Stimulated activated memory B cell treated with anti-CD40 and anti-IgM and Interleukin-4, amounts not matched to agents 10 μg/mL and 1 μg/mL and 100 μg/mL, for 72 hours (primary cell): ENCODE measurements at regions not wholly inside any gene's neighbourhood (a gene's known extent, or its start where the extent isn't known, plus 50 kb on each side); places are given as distances from the start of the nearest gene placed in this dataset.
A peak's percentile ranks its signal among the peaks of the same experiment; 100 is the strongest.
"Not testable (repeated sequence)": the region's sequence is repeated elsewhere in the genome, so short reads cannot be mapped to it uniquely, and the experiment has no call there.

Experiments used
- ATAC-seq: fragments of 150-1000 bp; cut with Tn5 transposase; 2 replicates; pipeline ENCODE4 v1.10.0; 2021
- H3K27ac Mint-ChIP-seq: one replicate; pipeline ENCODE4 v1.8.0; 2022; ENCODE audit warnings: mild to moderate bottlenecking, mixed read lengths
- H3K27me3 Mint-ChIP-seq: one replicate; pipeline ENCODE4 v1.8.0; 2022; ENCODE audit warnings: mixed read lengths
- H3K36me3 Mint-ChIP-seq: one replicate; pipeline ENCODE4 v1.8.0; 2022; ENCODE audit warnings: mixed read lengths
- H3K4me1 Mint-ChIP-seq: one replicate; pipeline ENCODE4 v1.8.0; 2022; ENCODE audit warnings: mixed read lengths
- H3K4me3 Mint-ChIP-seq: one replicate; pipeline ENCODE4 v1.8.0; 2022; ENCODE audit warnings: mild to moderate bottlenecking, moderate library complexity, mixed read lengths
- H3K9me3 Mint-ChIP-seq: one replicate; pipeline ENCODE4 v1.8.0; 2022; ENCODE audit warnings: mixed read lengths

DNA sequence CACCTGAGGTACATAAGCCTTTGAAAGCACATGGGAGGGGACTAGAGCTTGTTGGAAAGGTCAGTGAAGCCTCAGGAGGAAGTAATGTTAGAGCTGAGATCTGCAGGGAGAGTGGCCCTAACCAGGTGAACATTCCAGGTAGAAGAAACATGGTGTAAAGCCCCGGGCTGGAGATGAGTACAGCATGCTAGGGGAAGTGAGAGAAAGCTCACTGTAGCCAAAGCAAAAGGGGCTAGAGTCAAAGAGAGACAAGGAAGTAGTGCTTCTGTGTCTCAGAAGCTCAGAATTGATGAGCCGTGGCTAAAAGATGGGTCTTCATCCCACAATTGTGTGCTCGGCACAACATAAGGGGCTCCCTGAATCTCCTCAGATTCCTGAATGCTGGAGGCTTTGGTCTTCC is 481.8 kb downstream of the XYLT1 start:
- peak overlapping the region; percentile 28 for H3K27ac Mint-ChIP-seq
- peak; percentile 85 for ATAC-seq
- no peaks in the 10 kb centered on the region for H3K36me3 Mint-ChIP-seq
- H3K27me3 Mint-ChIP-seq, result no peaks in the 10 kb centered on the region
- H3K9me3 Mint-ChIP-seq, result peaks cover 3% of the 10 kb centered on the region
- peaks cover 40% of the 10 kb centered on the region for H3K4me1 Mint-ChIP-seq
- H3K4me3 Mint-ChIP-seq, result no peak overlapping the region

DNA sequence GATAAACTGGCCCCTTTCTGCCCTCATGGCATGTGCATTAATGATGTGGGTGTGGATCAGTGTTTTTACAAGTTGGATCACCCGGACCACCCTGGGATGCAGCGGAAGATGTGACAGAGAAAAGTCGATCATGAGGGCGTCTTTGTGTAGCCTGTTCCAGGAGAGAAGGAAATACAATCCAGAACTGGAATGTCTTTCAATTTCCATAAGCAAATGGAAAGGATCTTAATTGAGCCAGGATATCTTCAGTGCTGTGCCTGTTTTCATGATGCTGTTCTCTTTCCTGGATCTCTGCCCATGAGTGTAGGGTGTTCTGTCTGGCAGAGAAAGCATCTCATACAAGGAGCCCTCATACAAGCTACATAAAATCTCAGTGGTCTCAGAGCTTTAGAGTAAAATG is 481.4 kb downstream of the XYLT1 start:
- Mint-ChIP-seq H3K9me3 (peaks cover 3% of the 10 kb centered on the region), H3K27ac (peak overlapping the region; percentile 28)
- ATAC-seq, result no peak

DNA sequence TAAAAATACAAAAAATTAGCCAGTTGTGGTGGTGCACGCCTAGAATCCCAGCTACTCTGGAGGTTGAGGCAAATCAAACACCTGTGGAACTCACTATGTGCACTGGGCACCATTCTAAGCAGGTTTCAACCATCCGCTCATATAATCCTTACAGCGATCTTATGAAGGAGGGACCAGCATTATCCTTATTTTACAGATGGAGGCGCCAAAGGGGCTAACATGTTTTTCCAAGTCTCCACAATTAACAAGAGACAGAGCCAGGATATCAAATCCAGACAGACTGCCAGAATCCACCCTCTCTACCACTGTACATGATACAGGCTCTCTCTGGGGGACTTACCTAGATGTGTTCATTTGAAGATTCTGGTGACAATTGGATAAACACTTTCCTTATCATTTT is 479.0 kb downstream of the XYLT1 start:
- Mint-ChIP-seq H3K4me3 (no peak overlapping the region), H3K9me3 (no peaks in the 10 kb centered on the region), H3K4me1 (peaks cover 37% of the 10 kb centered on the region), H3K27ac (peak overlapping the region; percentile 37), H3K27me3 (no peaks in the 10 kb centered on the region), H3K36me3 (no peaks in the 10 kb centered on the region)
- ATAC-seq, result no peak

More for the DNA sequence above, 481.4 kb downstream of the XYLT1 start:
- Mint-ChIP-seq H3K4me1 (peaks cover 43% of the 10 kb centered on the region), H3K36me3 (no peaks in the 10 kb centered on the region), H3K27me3 (no peaks in the 10 kb centered on the region), H3K4me3 (no peak overlapping the region)

DNA sequence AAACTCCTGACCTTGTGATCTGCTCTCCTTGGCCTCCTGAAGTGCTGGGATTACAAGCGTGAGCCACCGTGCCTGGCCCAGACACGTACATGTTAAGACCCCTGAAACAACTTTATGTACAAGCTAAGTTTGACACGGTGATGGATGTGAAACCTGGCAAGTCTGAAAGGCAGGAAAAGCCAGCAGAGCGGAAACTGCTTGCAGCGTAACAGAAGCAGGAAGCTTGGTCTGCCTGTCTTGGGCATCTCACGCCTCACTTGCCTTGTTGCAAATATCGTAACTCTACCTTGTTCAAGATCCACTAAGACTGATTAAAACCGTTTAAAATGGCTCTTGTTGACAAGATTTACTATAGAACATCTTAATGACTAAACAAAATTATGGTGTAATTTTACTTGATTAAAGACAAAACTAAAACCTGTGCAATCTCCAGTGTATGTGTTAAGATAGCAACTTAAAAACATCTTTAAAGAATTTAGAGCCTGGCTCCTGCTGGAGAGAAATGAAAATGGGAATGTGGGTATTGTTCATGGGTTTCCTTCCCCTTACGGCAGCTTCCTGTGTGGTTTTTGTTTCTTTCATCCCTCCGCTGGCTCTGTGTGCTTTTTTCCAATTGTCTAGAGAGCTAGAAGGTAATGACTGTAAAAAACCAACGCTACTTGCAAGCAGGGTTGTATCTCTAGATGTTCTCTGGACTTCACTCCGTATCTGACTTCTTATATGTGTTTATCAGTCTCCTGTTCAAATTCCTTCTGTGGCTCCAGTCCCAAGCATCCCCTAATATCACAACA is 477.6 kb downstream of the XYLT1 start:
- no peaks in the 10 kb centered on the region for H3K27me3 Mint-ChIP-seq
- peaks cover 40% of the 10 kb centered on the region for H3K4me1 Mint-ChIP-seq
- H3K4me3 Mint-ChIP-seq, result no peak overlapping the region
- peak; percentile 45 for ATAC-seq
- no peaks in the 10 kb centered on the region for H3K9me3 Mint-ChIP-seq
- H3K36me3 Mint-ChIP-seq, result no peaks in the 10 kb centered on the region
- H3K27ac Mint-ChIP-seq, result peak overlapping the region; percentile 62

DNA sequence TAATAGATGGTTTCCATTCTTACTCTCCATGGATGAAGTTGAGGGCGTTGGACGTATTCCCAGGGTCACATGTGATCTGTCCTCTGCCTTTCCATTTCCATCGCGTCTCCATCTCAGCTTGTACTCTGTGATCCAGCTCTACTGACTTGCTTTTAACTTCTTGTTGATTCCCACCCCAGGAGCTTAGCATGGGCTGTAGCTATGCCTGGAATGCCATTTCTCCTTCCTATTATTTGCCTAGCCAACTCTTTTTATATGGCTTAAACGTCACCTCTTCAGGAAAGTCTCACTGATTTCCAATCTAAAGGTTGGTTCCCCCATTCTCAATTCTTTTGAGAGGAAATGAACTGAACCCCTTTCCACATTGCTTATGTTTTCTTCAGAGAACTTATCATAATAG is 475.9 kb downstream of the XYLT1 start:
- Mint-ChIP-seq H3K36me3 (no peaks in the 10 kb centered on the region), H3K27ac (no peak overlapping the region), H3K4me3 (no peak overlapping the region), H3K9me3 (no peaks in the 10 kb centered on the region), H3K4me1 (peaks cover 26% of the 10 kb centered on the region), H3K27me3 (no peaks in the 10 kb centered on the region)
- no peak for ATAC-seq

DNA sequence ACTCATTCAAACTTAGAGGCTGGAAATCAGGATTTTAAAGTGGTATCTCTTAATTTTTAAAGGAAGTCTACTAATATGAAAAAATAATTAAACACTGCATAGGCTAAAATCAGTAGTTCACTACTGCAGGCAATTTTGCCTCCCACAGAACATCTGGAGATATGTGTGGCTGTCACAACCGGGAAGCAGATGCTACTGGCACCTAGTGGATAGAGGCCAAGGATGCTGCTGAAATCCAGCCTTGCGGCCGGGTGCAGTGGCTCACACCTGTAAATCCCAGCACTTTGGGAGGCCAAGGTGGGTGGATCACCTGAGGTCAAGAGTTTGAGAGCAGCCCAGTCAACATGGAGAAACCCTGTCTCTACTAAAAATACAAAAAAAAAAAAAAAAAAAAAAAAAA is 473.9 kb downstream of the XYLT1 start:
- no peaks in the 10 kb centered on the region for H3K9me3 Mint-ChIP-seq
- no peaks in the 10 kb centered on the region for H3K27me3 Mint-ChIP-seq
- H3K4me1 Mint-ChIP-seq, result peaks cover 26% of the 10 kb centered on the region
- H3K4me3 Mint-ChIP-seq, result no peak overlapping the region
- no peaks in the 10 kb centered on the region for H3K36me3 Mint-ChIP-seq
- no peak overlapping the region for H3K27ac Mint-ChIP-seq
- no peak for ATAC-seq

DNA sequence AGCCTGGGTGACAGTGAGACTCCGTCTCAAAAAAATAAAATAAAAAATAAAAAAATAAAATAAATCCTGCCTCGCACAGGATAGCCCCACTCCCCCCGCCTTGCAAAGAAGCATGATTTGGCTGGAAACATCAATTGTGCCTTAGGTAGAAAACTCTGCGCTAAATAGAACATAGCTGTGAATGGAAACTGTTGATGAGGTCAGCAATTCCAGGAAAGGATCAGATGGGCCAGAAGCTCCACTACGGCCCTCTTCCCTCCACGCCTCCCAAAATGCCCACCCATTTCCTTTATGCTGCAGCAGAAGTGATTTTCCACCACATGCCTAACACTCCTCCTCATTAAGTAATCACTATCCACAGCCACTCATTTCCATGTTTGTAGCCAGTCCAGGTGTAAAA is 473.4 kb downstream of the XYLT1 start:
- ATAC-seq, result no peak
- no peak overlapping the region for H3K27ac Mint-ChIP-seq
- H3K9me3 Mint-ChIP-seq, result no peaks in the 10 kb centered on the region
- no peaks in the 10 kb centered on the region for H3K27me3 Mint-ChIP-seq
- peaks cover 26% of the 10 kb centered on the region for H3K4me1 Mint-ChIP-seq
- no peaks in the 10 kb centered on the region for H3K36me3 Mint-ChIP-seq
- no peak overlapping the region for H3K4me3 Mint-ChIP-seq

DNA sequence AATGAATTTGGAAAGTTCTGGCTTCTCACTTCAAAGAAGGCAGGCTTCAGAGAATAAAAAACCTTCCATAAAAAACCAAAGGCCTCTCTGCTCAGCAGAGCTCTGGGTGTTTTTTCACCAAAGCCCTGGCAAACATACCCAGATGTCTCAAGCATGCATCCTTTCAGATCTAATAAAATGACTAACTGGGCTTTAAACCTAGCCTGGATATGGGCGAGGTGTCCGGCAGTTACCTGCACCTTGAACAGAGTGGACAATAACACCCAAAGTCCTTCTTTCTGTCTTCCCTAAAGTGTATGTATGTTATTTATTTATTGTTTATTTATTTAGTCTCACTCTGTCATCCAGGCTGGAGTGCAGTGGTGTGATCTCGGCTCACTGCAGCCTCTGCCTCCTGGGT is 469.3 kb downstream of the XYLT1 start:
- no peaks in the 10 kb centered on the region for H3K27me3 Mint-ChIP-seq
- H3K4me1 Mint-ChIP-seq, result peaks cover 7% of the 10 kb centered on the region
- H3K36me3 Mint-ChIP-seq, result no peaks in the 10 kb centered on the region
- no peak overlapping the region for H3K27ac Mint-ChIP-seq
- H3K4me3 Mint-ChIP-seq, result no peak overlapping the region
- no peaks in the 10 kb centered on the region for H3K9me3 Mint-ChIP-seq
- ATAC-seq, result no peak

DNA sequence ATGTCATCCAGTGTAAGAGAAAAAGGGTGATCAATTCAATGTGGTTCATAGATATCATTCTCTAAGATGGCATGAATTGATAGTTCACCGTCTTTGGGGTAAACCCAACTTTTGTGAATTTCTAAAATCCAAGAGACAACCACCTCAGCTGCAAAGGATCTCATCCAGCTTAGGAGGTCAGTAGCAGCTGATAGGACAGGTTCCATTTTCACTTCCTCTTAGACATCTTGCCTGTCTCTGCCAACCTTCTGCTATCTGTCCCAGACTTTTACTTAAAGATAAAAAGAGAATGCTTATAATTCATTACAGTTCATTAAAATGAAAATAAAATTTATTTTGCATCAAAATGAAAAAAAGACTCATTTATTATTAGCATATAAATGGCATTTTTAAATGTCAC is 468.2 kb downstream of the XYLT1 start:
- Mint-ChIP-seq H3K27ac (no peak overlapping the region), H3K27me3 (no peaks in the 10 kb centered on the region), H3K4me1 (peaks cover 5% of the 10 kb centered on the region), H3K9me3 (no peaks in the 10 kb centered on the region), H3K36me3 (no peaks in the 10 kb centered on the region), H3K4me3 (no peak overlapping the region)
- peak; percentile 76 for ATAC-seq

DNA sequence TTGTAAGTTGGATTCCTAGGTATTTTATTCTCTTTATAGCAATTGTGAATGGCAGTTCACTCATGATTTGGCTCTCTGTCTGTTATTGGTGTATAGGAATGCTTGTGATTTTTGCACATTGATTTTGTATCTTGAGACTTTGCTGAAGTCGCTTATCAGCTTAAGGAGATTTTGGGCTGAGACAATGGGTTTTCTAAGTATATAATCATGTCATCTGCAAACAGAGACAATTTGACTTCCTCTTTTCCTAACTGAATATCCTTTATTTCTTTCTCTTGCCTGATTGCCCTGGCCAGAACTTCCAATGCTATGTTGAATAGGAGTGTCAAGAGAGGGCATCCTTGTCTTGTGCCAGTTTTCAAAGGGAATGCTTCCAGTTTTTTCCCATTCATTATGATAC is 464.8 kb downstream of the XYLT1 start:
- not testable (repeated sequence) for H3K9me3 Mint-ChIP-seq, H3K36me3 Mint-ChIP-seq, H3K27me3 Mint-ChIP-seq, ATAC-seq, H3K4me1 Mint-ChIP-seq, H3K27ac Mint-ChIP-seq, H3K4me3 Mint-ChIP-seq

DNA sequence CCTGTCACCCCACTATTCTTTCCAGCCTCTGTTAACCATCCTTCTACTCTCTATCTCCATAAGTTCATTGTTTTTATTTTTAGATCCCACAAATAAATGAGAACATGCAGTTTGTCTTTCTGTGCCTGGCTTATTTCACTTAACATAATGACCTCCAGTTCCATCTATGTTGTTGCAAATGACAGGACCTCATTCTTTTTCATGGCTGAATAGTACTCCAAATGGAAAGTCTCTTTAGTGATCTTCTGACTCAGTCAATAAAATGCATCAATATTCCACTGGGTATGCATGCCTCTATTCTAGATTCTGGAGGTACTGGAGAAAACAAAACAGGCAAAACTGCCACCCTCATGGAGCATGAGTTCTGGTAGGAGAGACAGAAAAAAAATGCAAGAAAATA is 459.0 kb downstream of the XYLT1 start:
- H3K27ac Mint-ChIP-seq, result peak overlapping the region; percentile 8
- peaks cover 8% of the 10 kb centered on the region for H3K36me3 Mint-ChIP-seq
- peaks cover 1% of the 10 kb centered on the region for H3K9me3 Mint-ChIP-seq
- no peak for ATAC-seq
- peaks cover 18% of the 10 kb centered on the region for H3K4me1 Mint-ChIP-seq
- H3K4me3 Mint-ChIP-seq, result no peak overlapping the region
- H3K27me3 Mint-ChIP-seq, result no peaks in the 10 kb centered on the region

DNA sequence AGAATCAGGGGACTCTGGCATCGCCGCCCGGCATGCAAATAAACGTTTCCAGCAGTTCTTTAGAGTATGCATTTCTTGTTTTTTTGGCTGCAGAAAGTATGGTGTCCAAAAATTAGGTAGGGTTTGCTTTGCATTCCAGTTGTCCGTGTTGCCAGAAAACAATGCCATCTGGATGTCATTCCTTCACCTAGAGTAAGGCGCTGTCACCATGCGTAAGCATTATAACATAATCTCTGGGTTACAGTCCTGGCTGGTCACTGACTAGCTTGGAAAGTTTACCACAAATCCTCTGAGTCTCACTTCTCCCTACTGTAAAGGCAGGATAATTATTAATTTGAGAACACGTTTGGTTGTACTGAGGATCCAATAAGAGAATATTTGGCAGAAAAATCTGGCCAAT is 457.7 kb downstream of the XYLT1 start:
- peak overlapping the region; percentile 94 for H3K4me3 Mint-ChIP-seq
- H3K27me3 Mint-ChIP-seq, result no peaks in the 10 kb centered on the region
- ATAC-seq, result no peak
- H3K4me1 Mint-ChIP-seq, result peaks cover 21% of the 10 kb centered on the region
- peak overlapping the region; percentile 98 for H3K27ac Mint-ChIP-seq
- peaks cover 20% of the 10 kb centered on the region for H3K36me3 Mint-ChIP-seq
- peaks cover 6% of the 10 kb centered on the region for H3K9me3 Mint-ChIP-seq

DNA sequence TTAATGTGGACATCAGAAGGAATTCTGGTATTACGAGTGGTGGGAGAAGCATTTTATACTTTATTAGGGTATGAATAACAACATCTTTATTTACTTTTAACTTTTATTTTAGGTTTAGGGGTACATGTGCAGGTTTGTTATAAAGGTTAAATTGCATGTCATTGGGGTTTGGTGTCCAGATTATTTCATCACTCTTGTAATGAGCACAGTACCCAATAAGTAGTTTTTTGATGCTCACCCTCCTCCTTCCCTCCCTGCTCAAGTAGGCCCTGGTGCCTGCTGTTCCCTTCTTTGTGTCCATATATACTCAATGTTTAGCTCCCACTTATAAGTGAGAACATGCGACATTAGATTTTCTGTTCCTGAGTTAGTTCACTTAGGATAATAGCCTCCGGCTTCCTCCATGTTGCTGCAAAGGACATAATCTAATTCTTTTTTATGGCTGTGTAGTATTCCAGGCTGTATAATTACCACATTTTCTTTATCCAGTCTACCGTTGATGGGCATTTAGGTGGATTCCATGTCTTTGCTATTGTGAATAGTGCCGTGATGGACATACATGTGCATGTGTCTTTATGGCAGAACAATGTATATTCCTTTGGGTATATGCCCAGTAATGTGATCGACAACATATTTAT is 456.2 kb downstream of the XYLT1 start:
- no peaks in the 10 kb centered on the region for H3K27me3 Mint-ChIP-seq
- peak overlapping the region; percentile 98 for H3K27ac Mint-ChIP-seq
- peaks cover 33% of the 10 kb centered on the region for H3K36me3 Mint-ChIP-seq
- peaks cover 6% of the 10 kb centered on the region for H3K9me3 Mint-ChIP-seq
- peak overlapping the region; percentile 94 for H3K4me3 Mint-ChIP-seq
- H3K4me1 Mint-ChIP-seq, result peaks cover 35% of the 10 kb centered on the region
- ATAC-seq, result no peak

DNA sequence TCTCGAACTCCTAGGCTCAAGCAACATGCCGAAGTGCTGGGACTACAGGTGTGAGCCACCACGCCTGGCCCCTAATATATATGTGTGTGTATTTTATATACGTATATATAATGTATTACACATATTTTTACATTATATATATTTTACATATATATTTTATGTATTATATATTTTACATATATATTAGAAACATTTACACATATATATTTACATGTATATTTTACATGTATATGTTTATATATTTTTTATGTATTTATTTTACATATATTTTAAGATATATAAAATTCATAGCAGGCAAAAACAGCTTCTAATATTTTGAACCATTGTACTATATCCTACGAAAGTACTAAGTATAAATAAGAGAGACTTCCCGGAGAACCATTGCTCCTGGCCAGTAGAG is 455.1 kb downstream of the XYLT1 start:
- peaks cover 6% of the 10 kb centered on the region for H3K9me3 Mint-ChIP-seq
- H3K4me1 Mint-ChIP-seq, result peaks cover 41% of the 10 kb centered on the region
- no peak overlapping the region for H3K4me3 Mint-ChIP-seq
- ATAC-seq, result no peak
- H3K27ac Mint-ChIP-seq, result no peak overlapping the region
- peaks cover 38% of the 10 kb centered on the region for H3K36me3 Mint-ChIP-seq
- no peaks in the 10 kb centered on the region for H3K27me3 Mint-ChIP-seq

DNA sequence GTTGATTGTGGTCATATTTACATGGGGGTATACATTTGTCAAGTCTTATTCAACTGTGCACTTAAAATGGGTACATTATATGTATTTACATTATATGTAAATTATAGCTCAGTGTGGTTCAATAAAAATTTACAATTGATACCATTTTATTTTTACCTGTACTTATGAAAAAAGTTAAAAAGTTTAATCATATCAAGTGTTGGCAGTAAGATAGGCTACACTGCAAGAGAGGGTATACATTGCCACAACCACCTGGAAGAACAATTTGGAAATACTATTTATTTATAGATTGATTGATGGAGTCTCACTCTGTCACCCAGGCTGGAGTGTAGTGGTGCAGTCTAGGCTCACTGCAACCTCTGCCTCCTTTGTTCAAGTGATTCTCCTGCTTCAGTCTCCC is 453.3 kb downstream of the XYLT1 start:
- H3K9me3 Mint-ChIP-seq, result peaks cover 6% of the 10 kb centered on the region
- peaks cover 44% of the 10 kb centered on the region for H3K4me1 Mint-ChIP-seq
- H3K27ac Mint-ChIP-seq, result no peak overlapping the region
- H3K4me3 Mint-ChIP-seq, result no peak overlapping the region
- no peaks in the 10 kb centered on the region for H3K27me3 Mint-ChIP-seq
- peaks cover 38% of the 10 kb centered on the region for H3K36me3 Mint-ChIP-seq
- ATAC-seq, result no peak

DNA sequence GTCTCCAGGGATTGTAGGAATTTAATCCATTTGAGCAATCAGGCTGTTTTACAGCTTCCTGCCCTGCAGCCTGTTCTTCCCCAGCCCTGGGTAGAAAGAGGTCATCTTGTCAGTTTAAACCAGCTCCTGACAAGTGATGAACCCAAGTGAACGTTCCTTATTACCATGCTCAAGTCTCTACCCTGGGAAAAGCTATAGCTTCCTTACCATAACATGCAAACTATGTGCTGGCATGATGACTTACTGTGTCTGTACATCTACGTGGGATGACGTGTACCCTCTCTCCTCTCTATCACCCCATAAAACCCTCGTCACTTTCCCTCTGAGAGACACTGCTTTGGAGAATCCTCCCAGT is 452.2 kb downstream of the XYLT1 start:
- Mint-ChIP-seq H3K4me1 (peaks cover 50% of the 10 kb centered on the region), H3K27ac (peak overlapping the region; percentile 26), H3K9me3 (peaks cover 6% of the 10 kb centered on the region), H3K27me3 (no peaks in the 10 kb centered on the region), H3K4me3 (no peak overlapping the region), H3K36me3 (peaks cover 38% of the 10 kb centered on the region)
- no peak for ATAC-seq
